ENCODE measurements at regions not wholly inside any gene's neighbourhood (a gene's known extent, or its start where the extent isn't known, plus 50 kb on each side); places are given as distances from the start of the nearest gene placed in this dataset.

- H3K9me3 ChIP-seq (ENCODE audit: low read length) = no peaks in the 10 kb centered on the region
- H3F3A ChIP-seq (ENCODE audit: low read length, unreplicated experiment) = no peaks in the 10 kb centered on the region
- TF ChIP-seq CTCF (conservative IDR thresholded peaks at IDR 0.05; ENCODE audit: low read depth, low read length) (no peak), EZH2phosphoT487 (IDR thresholded peaks at IDR 0.05; ENCODE audit: borderline replicate concordance, low read length) (no peak), EZH2 (IDR thresholded peaks at IDR 0.05; ENCODE audit: low read length, unreplicated experiment) (no peak)
- no peaks in the 10 kb centered on the region for H3K27me3 ChIP-seq (ENCODE audit: low read length)
- H3K27ac ChIP-seq (ENCODE audit: low read length) = no peak overlapping the region
- H3K9me2 ChIP-seq (replicated peaks; ENCODE audit: low read length) = no peaks in the 10 kb centered on the region
- no peak overlapping the region for H3K4me3 ChIP-seq (ENCODE audit: low read length)
- H3K79me2 ChIP-seq (ENCODE audit: low read length) = no peaks in the 10 kb centered on the region
- no TSS peak for BruUV-seq (replicated peaks)
- ATAC-seq (peak; percentile 100), DNase-seq (peak; percentile 65)
- ChIA-PET POLR2A (ENCODE audit: unreplicated experiment) (no interaction called here), CTCF (no interaction called here)
- no peak overlapping the region for H3K9ac ChIP-seq (ENCODE audit: low read length)
- H3K4me2 ChIP-seq (ENCODE audit: low read length) = no peak overlapping the region
- H2AFZ ChIP-seq (ENCODE audit: low read length) = no peak overlapping the region
- H4K20me1 ChIP-seq (ENCODE audit: low read length) = no peaks in the 10 kb centered on the region
- no peaks in the 10 kb centered on the region for H3K36me3 ChIP-seq (ENCODE audit: low read depth, low read length)
- no peaks in the 10 kb centered on the region for H3K4me1 ChIP-seq (ENCODE audit: insufficient read depth, low read length)
- intact Hi-C loops (cut with micrococcal nuclease) = no loop called here
These were observed 126.3 kb upstream of the CARD18 start for GRCh38 chr11:105265845-105266244.

GRCh38 chr11:105260976-105261375 lies 121.4 kb upstream of the CARD18 start:
- no TSS peak for BruUV-seq (replicated peaks)

More at GRCh38 chr11:105260976-105261375, 121.4 kb upstream of the CARD18 start:
- no peak overlapping the region for H2AFZ ChIP-seq (ENCODE audit: low read length)
- CTCF ChIA-PET = no interaction called here
- DNase-seq (no peak), ATAC-seq (no peak)
- H4K20me1 ChIP-seq (ENCODE audit: low read length) = no peaks in the 10 kb centered on the region
- H3F3A ChIP-seq (ENCODE audit: low read length, unreplicated experiment) = no peaks in the 10 kb centered on the region
- no peaks in the 10 kb centered on the region for H3K27me3 ChIP-seq (ENCODE audit: low read length)
- H3K4me3 ChIP-seq (ENCODE audit: low read length) = no peak overlapping the region
- no peak overlapping the region for H3K4me2 ChIP-seq (ENCODE audit: low read length)
- H3K9me3 ChIP-seq (ENCODE audit: low read length) = no peaks in the 10 kb centered on the region
- H3K9me2 ChIP-seq (replicated peaks; ENCODE audit: low read length) = no peaks in the 10 kb centered on the region
- POLR2A ChIA-PET (ENCODE audit: unreplicated experiment) = no interaction called here
- no peak overlapping the region for H3K27ac ChIP-seq (ENCODE audit: low read length)
- H3K36me3 ChIP-seq (ENCODE audit: low read depth, low read length) = no peaks in the 10 kb centered on the region
- no peaks in the 10 kb centered on the region for H3K79me2 ChIP-seq (ENCODE audit: low read length)
- no peaks in the 10 kb centered on the region for H3K4me1 ChIP-seq (ENCODE audit: insufficient read depth, low read length)
- no peak overlapping the region for H3K9ac ChIP-seq (ENCODE audit: low read length)
- intact Hi-C loops (cut with micrococcal nuclease) = no loop called here
- TF ChIP-seq EZH2phosphoT487 (IDR thresholded peaks at IDR 0.05; ENCODE audit: borderline replicate concordance, low read length) = no peak
- TF ChIP-seq CTCF (conservative IDR thresholded peaks at IDR 0.05; ENCODE audit: low read depth, low read length) = no peak
- no peak for TF ChIP-seq EZH2 (IDR thresholded peaks at IDR 0.05; ENCODE audit: low read length, unreplicated experiment)

Measured in PC-3 (cell line).